ENCODE measurements at regions not wholly inside any gene's neighbourhood (a gene's known extent, or its start where the extent isn't known, plus 50 kb on each side); places are given as distances from the start of the nearest gene placed in this dataset.

DNA sequence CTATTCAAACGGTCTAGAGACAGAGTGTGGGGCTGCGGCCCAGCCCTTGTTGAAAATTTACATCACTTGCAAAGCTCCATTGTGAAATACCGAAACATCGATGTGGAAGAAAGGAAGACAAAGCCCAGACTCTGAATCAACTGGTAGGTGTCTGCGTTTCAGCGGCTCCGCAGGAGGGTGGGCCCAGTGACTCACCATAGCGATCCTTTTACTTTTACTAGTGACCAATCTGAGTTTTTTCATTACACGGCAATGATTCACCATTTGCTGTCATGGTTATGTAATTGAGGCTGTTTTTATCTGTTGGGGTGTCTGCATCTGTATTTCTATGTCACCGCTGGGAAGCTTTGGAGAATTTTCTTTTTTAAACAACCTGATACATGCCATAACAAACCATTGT, 66.6 kb upstream of the ODC1 start:
- H3K27ac ChIP-seq (ENCODE audit: low read depth), result no peak overlapping the region
- no peak overlapping the region for H3K4me3 Mint-ChIP-seq
- H2AFZ ChIP-seq, result no peak overlapping the region
- TF ChIP-seq ZNF114 (CRISPR knock-in tag; IDR thresholded peaks at IDR 0.05), result no peak
- TF ChIP-seq, protein P1, sequence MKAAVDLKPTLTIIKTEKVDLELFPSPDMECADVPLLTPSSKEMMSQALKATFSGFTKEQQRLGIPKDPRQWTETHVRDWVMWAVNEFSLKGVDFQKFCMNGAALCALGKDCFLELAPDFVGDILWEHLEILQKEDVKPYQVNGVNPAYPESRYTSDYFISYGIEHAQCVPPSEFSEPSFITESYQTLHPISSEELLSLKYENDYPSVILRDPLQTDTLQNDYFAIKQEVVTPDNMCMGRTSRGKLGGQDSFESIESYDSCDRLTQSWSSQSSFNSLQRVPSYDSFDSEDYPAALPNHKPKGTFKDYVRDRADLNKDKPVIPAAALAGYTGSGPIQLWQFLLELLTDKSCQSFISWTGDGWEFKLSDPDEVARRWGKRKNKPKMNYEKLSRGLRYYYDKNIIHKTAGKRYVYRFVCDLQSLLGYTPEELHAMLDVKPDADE (IDR thresholded peaks at IDR 0.05), result no peak
- TF ChIP-seq EZH2 (IDR thresholded peaks at IDR 0.05; ENCODE audit: low read depth, unreplicated experiment), result no peak
- no peak for TF ChIP-seq JUNB (IDR thresholded peaks at IDR 0.05; ENCODE audit: unreplicated experiment)
- TF ChIP-seq NANOG (IDR thresholded peaks at IDR 0.05; ENCODE audit: borderline replicate concordance), result no peak
- no peak for TF ChIP-seq CREB1 (CRISPR knock-in tag; IDR thresholded peaks at IDR 0.05; ENCODE audit: low read depth)
- TF ChIP-seq, protein P2, sequence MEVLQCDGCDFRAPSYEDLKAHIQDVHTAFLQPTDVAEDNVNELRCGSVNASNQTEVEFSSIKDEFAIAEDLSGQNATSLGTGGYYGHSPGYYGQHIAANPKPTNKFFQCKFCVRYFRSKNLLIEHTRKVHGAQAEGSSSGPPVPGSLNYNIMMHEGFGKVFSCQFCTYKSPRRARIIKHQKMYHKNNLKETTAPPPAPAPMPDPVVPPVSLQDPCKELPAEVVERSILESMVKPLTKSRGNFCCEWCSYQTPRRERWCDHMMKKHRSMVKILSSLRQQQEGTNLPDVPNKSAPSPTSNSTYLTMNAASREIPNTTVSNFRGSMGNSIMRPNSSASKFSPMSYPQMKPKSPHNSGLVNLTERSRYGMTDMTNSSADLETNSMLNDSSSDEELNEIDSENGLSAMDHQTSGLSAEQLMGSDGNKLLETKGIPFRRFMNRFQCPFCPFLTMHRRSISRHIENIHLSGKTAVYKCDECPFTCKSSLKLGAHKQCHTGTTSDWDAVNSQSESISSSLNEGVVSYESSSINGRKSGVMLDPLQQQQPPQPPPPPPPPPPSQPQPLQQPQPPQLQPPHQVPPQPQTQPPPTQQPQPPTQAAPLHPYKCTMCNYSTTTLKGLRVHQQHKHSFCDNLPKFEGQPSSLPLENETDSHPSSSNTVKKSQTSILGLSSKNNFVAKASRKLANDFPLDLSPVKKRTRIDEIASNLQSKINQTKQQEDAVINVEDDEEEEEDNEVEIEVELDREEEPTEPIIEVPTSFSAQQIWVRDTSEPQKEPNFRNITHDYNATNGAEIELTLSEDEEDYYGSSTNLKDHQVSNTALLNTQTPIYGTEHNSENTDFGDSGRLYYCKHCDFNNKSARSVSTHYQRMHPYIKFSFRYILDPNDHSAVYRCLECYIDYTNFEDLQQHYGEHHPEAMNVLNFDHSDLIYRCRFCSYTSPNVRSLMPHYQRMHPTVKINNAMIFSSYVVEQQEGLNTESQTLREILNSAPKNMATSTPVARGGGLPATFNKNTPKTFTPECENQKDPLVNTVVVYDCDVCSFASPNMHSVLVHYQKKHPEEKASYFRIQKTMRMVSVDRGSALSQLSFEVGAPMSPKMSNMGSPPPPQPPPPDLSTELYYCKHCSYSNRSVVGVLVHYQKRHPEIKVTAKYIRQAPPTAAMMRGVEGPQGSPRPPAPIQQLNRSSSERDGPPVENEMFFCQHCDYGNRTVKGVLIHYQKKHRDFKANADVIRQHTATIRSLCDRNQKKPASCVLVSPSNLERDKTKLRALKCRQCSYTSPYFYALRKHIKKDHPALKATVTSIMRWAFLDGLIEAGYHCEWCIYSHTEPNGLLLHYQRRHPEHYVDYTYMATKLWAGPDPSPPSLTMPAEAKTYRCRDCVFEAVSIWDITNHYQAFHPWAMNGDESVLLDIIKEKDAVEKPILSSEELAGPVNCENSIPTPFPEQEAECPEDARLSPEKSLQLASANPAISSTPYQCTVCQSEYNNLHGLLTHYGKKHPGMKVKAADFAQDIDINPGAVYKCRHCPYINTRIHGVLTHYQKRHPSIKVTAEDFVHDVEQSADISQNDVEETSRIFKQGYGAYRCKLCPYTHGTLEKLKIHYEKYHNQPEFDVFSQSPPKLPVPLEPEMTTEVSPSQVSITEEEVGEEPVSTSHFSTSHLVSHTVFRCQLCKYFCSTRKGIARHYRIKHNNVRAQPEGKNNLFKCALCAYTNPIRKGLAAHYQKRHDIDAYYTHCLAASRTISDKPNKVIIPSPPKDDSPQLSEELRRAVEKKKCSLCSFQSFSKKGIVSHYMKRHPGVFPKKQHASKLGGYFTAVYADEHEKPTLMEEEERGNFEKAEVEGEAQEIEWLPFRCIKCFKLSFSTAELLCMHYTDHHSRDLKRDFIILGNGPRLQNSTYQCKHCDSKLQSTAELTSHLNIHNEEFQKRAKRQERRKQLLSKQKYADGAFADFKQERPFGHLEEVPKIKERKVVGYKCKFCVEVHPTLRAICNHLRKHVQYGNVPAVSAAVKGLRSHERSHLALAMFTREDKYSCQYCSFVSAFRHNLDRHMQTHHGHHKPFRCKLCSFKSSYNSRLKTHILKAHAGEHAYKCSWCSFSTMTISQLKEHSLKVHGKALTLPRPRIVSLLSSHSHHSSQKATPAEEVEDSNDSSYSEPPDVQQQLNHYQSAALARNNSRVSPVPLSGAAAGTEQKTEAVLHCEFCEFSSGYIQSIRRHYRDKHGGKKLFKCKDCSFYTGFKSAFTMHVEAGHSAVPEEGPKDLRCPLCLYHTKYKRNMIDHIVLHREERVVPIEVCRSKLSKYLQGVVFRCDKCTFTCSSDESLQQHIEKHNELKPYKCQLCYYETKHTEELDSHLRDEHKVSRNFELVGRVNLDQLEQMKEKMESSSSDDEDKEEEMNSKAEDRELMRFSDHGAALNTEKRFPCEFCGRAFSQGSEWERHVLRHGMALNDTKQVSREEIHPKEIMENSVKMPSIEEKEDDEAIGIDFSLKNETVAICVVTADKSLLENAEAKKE (CRISPR knock-in tag; IDR thresholded peaks at IDR 0.05), result no peak
- no peak for TF ChIP-seq STAT1 (IDR thresholded peaks at IDR 0.05; ENCODE audit: unreplicated experiment)
- TF ChIP-seq, protein P3, sequence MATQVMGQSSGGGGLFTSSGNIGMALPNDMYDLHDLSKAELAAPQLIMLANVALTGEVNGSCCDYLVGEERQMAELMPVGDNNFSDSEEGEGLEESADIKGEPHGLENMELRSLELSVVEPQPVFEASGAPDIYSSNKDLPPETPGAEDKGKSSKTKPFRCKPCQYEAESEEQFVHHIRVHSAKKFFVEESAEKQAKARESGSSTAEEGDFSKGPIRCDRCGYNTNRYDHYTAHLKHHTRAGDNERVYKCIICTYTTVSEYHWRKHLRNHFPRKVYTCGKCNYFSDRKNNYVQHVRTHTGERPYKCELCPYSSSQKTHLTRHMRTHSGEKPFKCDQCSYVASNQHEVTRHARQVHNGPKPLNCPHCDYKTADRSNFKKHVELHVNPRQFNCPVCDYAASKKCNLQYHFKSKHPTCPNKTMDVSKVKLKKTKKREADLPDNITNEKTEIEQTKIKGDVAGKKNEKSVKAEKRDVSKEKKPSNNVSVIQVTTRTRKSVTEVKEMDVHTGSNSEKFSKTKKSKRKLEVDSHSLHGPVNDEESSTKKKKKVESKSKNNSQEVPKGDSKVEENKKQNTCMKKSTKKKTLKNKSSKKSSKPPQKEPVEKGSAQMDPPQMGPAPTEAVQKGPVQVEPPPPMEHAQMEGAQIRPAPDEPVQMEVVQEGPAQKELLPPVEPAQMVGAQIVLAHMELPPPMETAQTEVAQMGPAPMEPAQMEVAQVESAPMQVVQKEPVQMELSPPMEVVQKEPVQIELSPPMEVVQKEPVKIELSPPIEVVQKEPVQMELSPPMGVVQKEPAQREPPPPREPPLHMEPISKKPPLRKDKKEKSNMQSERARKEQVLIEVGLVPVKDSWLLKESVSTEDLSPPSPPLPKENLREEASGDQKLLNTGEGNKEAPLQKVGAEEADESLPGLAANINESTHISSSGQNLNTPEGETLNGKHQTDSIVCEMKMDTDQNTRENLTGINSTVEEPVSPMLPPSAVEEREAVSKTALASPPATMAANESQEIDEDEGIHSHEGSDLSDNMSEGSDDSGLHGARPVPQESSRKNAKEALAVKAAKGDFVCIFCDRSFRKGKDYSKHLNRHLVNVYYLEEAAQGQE (IDR thresholded peaks at IDR 0.05; ENCODE audit: unreplicated experiment), result no peak
- no peak for TF ChIP-seq POLR2AphosphoS5 (IDR thresholded peaks at IDR 0.05; ENCODE audit: low read depth)
- TF ChIP-seq, protein P4, sequence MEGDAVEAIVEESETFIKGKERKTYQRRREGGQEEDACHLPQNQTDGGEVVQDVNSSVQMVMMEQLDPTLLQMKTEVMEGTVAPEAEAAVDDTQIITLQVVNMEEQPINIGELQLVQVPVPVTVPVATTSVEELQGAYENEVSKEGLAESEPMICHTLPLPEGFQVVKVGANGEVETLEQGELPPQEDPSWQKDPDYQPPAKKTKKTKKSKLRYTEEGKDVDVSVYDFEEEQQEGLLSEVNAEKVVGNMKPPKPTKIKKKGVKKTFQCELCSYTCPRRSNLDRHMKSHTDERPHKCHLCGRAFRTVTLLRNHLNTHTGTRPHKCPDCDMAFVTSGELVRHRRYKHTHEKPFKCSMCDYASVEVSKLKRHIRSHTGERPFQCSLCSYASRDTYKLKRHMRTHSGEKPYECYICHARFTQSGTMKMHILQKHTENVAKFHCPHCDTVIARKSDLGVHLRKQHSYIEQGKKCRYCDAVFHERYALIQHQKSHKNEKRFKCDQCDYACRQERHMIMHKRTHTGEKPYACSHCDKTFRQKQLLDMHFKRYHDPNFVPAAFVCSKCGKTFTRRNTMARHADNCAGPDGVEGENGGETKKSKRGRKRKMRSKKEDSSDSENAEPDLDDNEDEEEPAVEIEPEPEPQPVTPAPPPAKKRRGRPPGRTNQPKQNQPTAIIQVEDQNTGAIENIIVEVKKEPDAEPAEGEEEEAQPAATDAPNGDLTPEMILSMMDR (conservative IDR thresholded peaks at IDR 0.05; ENCODE audit: low read depth in 2 of 2), result no peak
- no peak for TF ChIP-seq ZNF331 (CRISPR knock-in tag; IDR thresholded peaks at IDR 0.05; ENCODE audit: low read depth)
- no peak overlapping the region for H3K4me2 ChIP-seq
- H3K4me1 Mint-ChIP-seq, result peaks cover 3% of the 10 kb centered on the region; the same call in 1 of the 3 replicates
- no peaks in the 10 kb centered on the region for H3K27me3 ChIP-seq (ENCODE audit: insufficient read depth)
- peaks cover 18% of the 10 kb centered on the region for H3K36me3 Mint-ChIP-seq (ENCODE audit: low read depth)
- peaks cover 31% of the 10 kb centered on the region for H3K9me3 Mint-ChIP-seq
- H3K9me2 ChIP-seq (ENCODE audit: insufficient read depth), result no peaks in the 10 kb centered on the region
- no peak overlapping the region for H3K4me3 ChIP-seq
- H3K4me1 ChIP-seq (ENCODE audit: insufficient read depth), result no peaks in the 10 kb centered on the region
- H3K27me3 Mint-ChIP-seq (ENCODE audit: insufficient read depth, low read depth, poor library complexity), result peaks cover 3% of the 10 kb centered on the region
- DNase-seq (ENCODE audit: low spot score) (no peak), ATAC-seq (no peak)
- H3K79me2 ChIP-seq (replicated peaks; ENCODE audit: insufficient read depth), result no peaks in the 10 kb centered on the region
- H4K20me1 ChIP-seq (replicated peaks; ENCODE audit: insufficient read depth), result no peaks in the 10 kb centered on the region
- no peaks in the 10 kb centered on the region for H3F3A ChIP-seq (replicated peaks; ENCODE audit: low read depth)
- H3K36me3 ChIP-seq (ENCODE audit: insufficient read depth), result no peaks in the 10 kb centered on the region
- no peak overlapping the region for H3K27ac Mint-ChIP-seq

Data from GM23338 (cell line).